ENCODE measurements at regions not wholly inside any gene's neighbourhood (a gene's known extent, or its start where the extent isn't known, plus 50 kb on each side); places are given as distances from the start of the nearest gene placed in this dataset.

GRCh38 chr3:144106970-144107369, 135.3 kb downstream of the DIPK2A start:
- no peak for TF ChIP-seq CTCF (IDR thresholded peaks at IDR 0.05)
- TF ChIP-seq POLR2A (IDR thresholded peaks at IDR 0.05) = no peak
